CD14-positive monocyte (primary cell): ENCODE measurements at regions not wholly inside any gene's neighbourhood (a gene's known extent, or its start where the extent isn't known, plus 50 kb on each side); places are given as distances from the start of the nearest gene placed in this dataset.

Experiments used
- DNase-seq, 3 donors: peaks; one replicate each; pipeline ENCODE4 v3.0.0-alpha.2; 2011 to 2022
- H2AFZ ChIP-seq: 2 replicates; pipeline ENCODE4 v1.6.0; 2012; ENCODE audit warnings: mild to moderate bottlenecking, low read depth, low read length, inconsistent platforms; ENCODE audit not compliant: insufficient read depth, poor library complexity, severe bottlenecking
- H3K27ac ChIP-seq, 2 donors: 1 replicate in 1 of 2; 2 replicates in 1 of 2; pipeline ENCODE4 v1.5.1; 2012 to 2013; ENCODE audit warnings: low read length in 2 of 2, control low read depth in 1 of 2, inconsistent platforms in 1 of 2, low read depth in 1 of 2, mild to moderate bottlenecking in 1 of 2
- H3K27me3 ChIP-seq, 2 donors: one replicate each; pipeline versions ENCODE4 v1.6.0 to v1.6.1; 2011 to 2013; ENCODE audit warnings: low read length in 2 of 2; ENCODE audit not compliant: control insufficient read depth in 2 of 2, insufficient read depth in 2 of 2
- H3K36me3 ChIP-seq, 2 donors: replicated peaks in 1 of 2; 1 replicate in 1 of 2; 2 replicates in 1 of 2; pipeline versions ENCODE4 v1.5.1 to v1.6.1; 2012 to 2013; ENCODE audit warnings: low read length in 2 of 2, control low read depth in 1 of 2, inconsistent platforms in 1 of 2, mild to moderate bottlenecking in 1 of 2; ENCODE audit not compliant: insufficient read depth in 2 of 2, control insufficient read depth in 1 of 2
- H3K4me1 ChIP-seq, 2 donors: 1 replicate in 1 of 2; 2 replicates in 1 of 2; pipeline versions ENCODE4 v1.5.1 to v1.6.1; 2012 to 2013; ENCODE audit warnings: low read length in 2 of 2, control low read depth in 1 of 2, inconsistent platforms in 1 of 2, mild to moderate bottlenecking in 1 of 2, moderate library complexity in 1 of 2; ENCODE audit not compliant: insufficient read depth in 2 of 2, control insufficient read depth in 1 of 2
- H3K4me2 ChIP-seq: replicated peaks from 2 replicates; pipeline ENCODE3; 2012; ENCODE audit warnings: low read length, moderate library complexity, mild to moderate bottlenecking; ENCODE audit not compliant: poor library complexity, severe bottlenecking; ENCODE audit errors: extremely low read depth
- H3K4me3 ChIP-seq, 3 experiments: fragments of 200-600 bp in 1 of 3; sonication (generic) in 1 of 3; replicated peaks in 1 of 3; 1 replicate in 2 of 3; 2 replicates in 1 of 3; pipeline ENCODE4 v1.5.1; 2011 to 2013; ENCODE audit warnings: low read length in 3 of 3, mild to moderate bottlenecking in 3 of 3, control low read depth in 2 of 3, low read depth in 2 of 3, inconsistent platforms in 1 of 3, moderate library complexity in 1 of 3
- H3K79me2 ChIP-seq: 2 replicates; pipeline ENCODE4 v1.6.0; 2012; ENCODE audit warnings: mild to moderate bottlenecking, control low read depth, inconsistent platforms, low read length, moderate library complexity; ENCODE audit not compliant: insufficient read depth
- H3K9ac ChIP-seq: 2 replicates; pipeline ENCODE4 v1.6.0; 2017; ENCODE audit warnings: low read length, mild to moderate bottlenecking; ENCODE audit not compliant: insufficient read depth, poor library complexity, severe bottlenecking
- H3K9me3 ChIP-seq, 2 donors: replicated peaks in 1 of 2; 1 replicate in 1 of 2; 2 replicates in 1 of 2; pipeline versions ENCODE4 v1.5.1 to v1.6.1; 2012 to 2013; ENCODE audit warnings: low read length in 2 of 2, control low read depth in 1 of 2; ENCODE audit not compliant: control insufficient read depth in 1 of 2, insufficient read depth in 1 of 2
- H4K20me1 ChIP-seq: 2 replicates; pipeline ENCODE4 v1.6.0; 2012; ENCODE audit warnings: mild to moderate bottlenecking, low read length, control low read depth, moderate library complexity; ENCODE audit not compliant: insufficient read depth
- H3K27ac Mint-ChIP-seq, 7 donors: one replicate each; pipeline ENCODE4 v1.8.0; 2020; ENCODE audit warnings: mild to moderate bottlenecking in 7 of 7, mixed read lengths in 7 of 7, moderate library complexity in 6 of 7, inconsistent platforms in 2 of 7
- H3K27me3 Mint-ChIP-seq, 3 donors: one replicate each; pipeline ENCODE4 v1.8.0; 2021 to 2022; ENCODE audit warnings: low read depth in 3 of 3, mild to moderate bottlenecking in 3 of 3, mixed read lengths in 3 of 3, moderate library complexity in 3 of 3, inconsistent platforms in 1 of 3
- H3K36me3 Mint-ChIP-seq, 2 donors: one replicate each; pipeline ENCODE4 v1.8.0; 2020; ENCODE audit warnings: mixed read lengths in 2 of 2, inconsistent platforms in 1 of 2, mild to moderate bottlenecking in 1 of 2
- H3K4me1 Mint-ChIP-seq: one replicate; pipeline ENCODE4 v1.8.0; 2020; ENCODE audit warnings: mild to moderate bottlenecking, mixed read lengths
- H3K4me3 Mint-ChIP-seq, 2 donors: one replicate each; pipeline ENCODE4 v1.8.0; 2020; ENCODE audit warnings: mild to moderate bottlenecking in 2 of 2, mixed read lengths in 2 of 2, moderate library complexity in 1 of 2
- H3K9me3 Mint-ChIP-seq, 7 donors: one replicate each; pipeline ENCODE4 v1.8.0; 2020 to 2022; ENCODE audit warnings: mixed read lengths in 7 of 7, mild to moderate bottlenecking in 6 of 7, moderate library complexity in 6 of 7, inconsistent platforms in 2 of 7
- WGBS: methylation state at CpG from one replicate; pipeline ENCODE4 v1.1.5; 2013; ENCODE audit warnings: missing lambda C conversion rate; ENCODE audit not compliant: insufficient coverage; 5-methylcytosine and 5-hydroxymethylcytosine counted together
- intact Hi-C, 2 donors: fragments of 100-400 bp; cut with micrococcal nuclease; formaldehyde crosslinking; loops; one replicate each; pipeline versions ENCODE4 v1.15.0 to v1.15.1; 2023
- TF ChIP-seq, protein P1 (sequence below): fragments of 200-600 bp; IDR thresholded peaks from one replicate; pipeline ENCODE4 v1.8.0; 2022; ENCODE audit warnings: antibody characterized with exemption, mild to moderate bottlenecking

DNA sequence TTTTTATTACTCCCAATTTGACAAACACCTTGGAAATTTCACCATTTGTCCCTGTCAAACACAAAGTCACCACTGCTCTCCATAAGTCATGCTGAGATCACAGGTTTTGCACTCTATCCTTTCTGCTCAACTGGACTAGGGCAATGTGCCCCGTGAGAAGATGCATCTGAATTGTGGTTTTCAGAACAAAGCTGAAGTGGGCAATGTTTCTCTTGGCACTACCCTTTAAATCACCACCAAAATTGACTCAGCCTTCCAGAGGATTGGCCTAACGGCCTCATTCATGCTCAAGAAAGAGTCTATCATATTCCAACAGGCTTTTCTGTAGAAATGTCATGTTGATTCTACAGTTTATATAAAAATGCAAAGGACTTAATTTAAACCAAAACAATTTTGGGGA, 81.0 kb upstream of the TRIO start:
- no peak overlapping the region for H3K9ac ChIP-seq
- no peak overlapping the region for H3K4me3 Mint-ChIP-seq
- H3K4me2 ChIP-seq = no peak overlapping the region
- no peaks in the 10 kb centered on the region for H3K36me3 ChIP-seq
- TF ChIP-seq, protein P1, sequence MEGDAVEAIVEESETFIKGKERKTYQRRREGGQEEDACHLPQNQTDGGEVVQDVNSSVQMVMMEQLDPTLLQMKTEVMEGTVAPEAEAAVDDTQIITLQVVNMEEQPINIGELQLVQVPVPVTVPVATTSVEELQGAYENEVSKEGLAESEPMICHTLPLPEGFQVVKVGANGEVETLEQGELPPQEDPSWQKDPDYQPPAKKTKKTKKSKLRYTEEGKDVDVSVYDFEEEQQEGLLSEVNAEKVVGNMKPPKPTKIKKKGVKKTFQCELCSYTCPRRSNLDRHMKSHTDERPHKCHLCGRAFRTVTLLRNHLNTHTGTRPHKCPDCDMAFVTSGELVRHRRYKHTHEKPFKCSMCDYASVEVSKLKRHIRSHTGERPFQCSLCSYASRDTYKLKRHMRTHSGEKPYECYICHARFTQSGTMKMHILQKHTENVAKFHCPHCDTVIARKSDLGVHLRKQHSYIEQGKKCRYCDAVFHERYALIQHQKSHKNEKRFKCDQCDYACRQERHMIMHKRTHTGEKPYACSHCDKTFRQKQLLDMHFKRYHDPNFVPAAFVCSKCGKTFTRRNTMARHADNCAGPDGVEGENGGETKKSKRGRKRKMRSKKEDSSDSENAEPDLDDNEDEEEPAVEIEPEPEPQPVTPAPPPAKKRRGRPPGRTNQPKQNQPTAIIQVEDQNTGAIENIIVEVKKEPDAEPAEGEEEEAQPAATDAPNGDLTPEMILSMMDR = no peak
- H2AFZ ChIP-seq = no peak overlapping the region
- peaks cover 0 to 4% (median 2%) of the 10 kb centered on the region in 7 donors for H3K9me3 Mint-ChIP-seq
- H3K27ac Mint-ChIP-seq = no peak overlapping the region
- H3K27me3 Mint-ChIP-seq = peaks cover 0 to 3% (median 2%) of the 10 kb centered on the region in 3 donors
- H3K9me3 ChIP-seq = no peaks in the 10 kb centered on the region
- intact Hi-C loops = no loop called here
- no peak overlapping the region for H3K27ac ChIP-seq
- H3K4me3 ChIP-seq = no peak overlapping the region
- H3K4me1 Mint-ChIP-seq = no peaks in the 10 kb centered on the region
- no peaks in the 10 kb centered on the region for H3K79me2 ChIP-seq
- no peaks in the 10 kb centered on the region for H4K20me1 ChIP-seq
- no peaks in the 10 kb centered on the region for H3K4me1 ChIP-seq
- WGBS = no CpG with 5 or more reads among the region's 2 CpGs
- no peak for DNase-seq
- no peaks in the 10 kb centered on the region for H3K36me3 Mint-ChIP-seq
- no peaks in the 10 kb centered on the region for H3K27me3 ChIP-seq

GRCh38 chr5:14061106-14061505, 82.0 kb upstream of the TRIO start:
- H3K4me3 Mint-ChIP-seq = no peak overlapping the region
- WGBS = 97% methylated on average over 3 of the region's 5 CpGs

More at GRCh38 chr5:14061106-14061505, 82.0 kb upstream of the TRIO start:
- no peak for DNase-seq
- intact Hi-C loops = no loop called here
- no peak overlapping the region for H3K9ac ChIP-seq
- no peaks in the 10 kb centered on the region for H3K79me2 ChIP-seq
- H3K27me3 ChIP-seq = no peaks in the 10 kb centered on the region
- TF ChIP-seq, protein P1 = no peak
- peaks cover 2 to 3% (median 2%) of the 10 kb centered on the region in 3 donors for H3K27me3 Mint-ChIP-seq
- no peak overlapping the region for H3K27ac Mint-ChIP-seq
- H3K4me1 Mint-ChIP-seq = no peaks in the 10 kb centered on the region
- no peak overlapping the region for H3K4me3 ChIP-seq
- no peaks in the 10 kb centered on the region for H3K36me3 ChIP-seq
- H3K9me3 Mint-ChIP-seq = peaks cover 0 to 4% (median 2%) of the 10 kb centered on the region in 7 donors
- no peaks in the 10 kb centered on the region for H3K36me3 Mint-ChIP-seq
- H2AFZ ChIP-seq = no peak overlapping the region
- H3K4me2 ChIP-seq = no peak overlapping the region
- no peak overlapping the region for H3K27ac ChIP-seq
- H4K20me1 ChIP-seq = no peaks in the 10 kb centered on the region
- H3K4me1 ChIP-seq = no peaks in the 10 kb centered on the region
- H3K9me3 ChIP-seq = no peaks in the 10 kb centered on the region
